ENCODE measurements at regions not wholly inside any gene's neighbourhood (a gene's known extent, or its start where the extent isn't known, plus 50 kb on each side); places are given as distances from the start of the nearest gene placed in this dataset.

GRCh38 chr7:119408596-119408995, 864.4 kb upstream of the KCND2 start:
- Histone ChIP-seq H3K27me3 (ENCODE audit: low read length) (no peaks in the 10 kb centered on the region), H3K9me2 (replicated peaks; ENCODE audit: insufficient read depth, low read length) (0 out of 2 replicates have a peak, but pooled peaks cover 3% of the 10 kb centered on the region), H3K36me3 (ENCODE audit: low read length) (no peaks in the 10 kb centered on the region), H3K27ac (ENCODE audit: low read depth, low read length) (no peak overlapping the region), H4K20me1 (ENCODE audit: low read depth, low read length) (no peaks in the 10 kb centered on the region), H3K9me3 (ENCODE audit: insufficient read depth, low read length) (no peaks in the 10 kb centered on the region), H3K79me2 (ENCODE audit: insufficient read depth, low read length) (no peaks in the 10 kb centered on the region), H3K4me3 (ENCODE audit: insufficient read depth, low read length, poor library complexity, severe bottlenecking) (no peak overlapping the region), H3F3A (ENCODE audit: insufficient read depth) (no peaks in the 10 kb centered on the region), H3K9ac (ENCODE audit: low read length) (no peak overlapping the region), H2AFZ (ENCODE audit: low read depth, low read length, severe bottlenecking) (no peak overlapping the region), H3K4me2 (ENCODE audit: low read depth, low read length, poor library complexity, severe bottlenecking) (no peak overlapping the region)
- no peak for TF ChIP-seq CTCF (IDR thresholded peaks at IDR 0.05; ENCODE audit: insufficient read depth, low read length, poor library complexity, severe bottlenecking)
- no peak for TF ChIP-seq EZH2phosphoT487 (conservative IDR thresholded peaks at IDR 0.05; ENCODE audit: low read length)

GRCh38 chr7:119413314-119413805, 859.6 kb upstream of the KCND2 start:
- Histone ChIP-seq H2AFZ (ENCODE audit: low read depth, low read length, severe bottlenecking) (no peak overlapping the region), H3K36me3 (ENCODE audit: low read length) (no peaks in the 10 kb centered on the region), H3K9me3 (ENCODE audit: insufficient read depth, low read length) (no peaks in the 10 kb centered on the region)

GRCh38 chr7:119415682-119416081, 857.3 kb upstream of the KCND2 start:
- TF ChIP-seq EZH2phosphoT487 (conservative IDR thresholded peaks at IDR 0.05; ENCODE audit: low read length) = no peak
- TF ChIP-seq CTCF (IDR thresholded peaks at IDR 0.05; ENCODE audit: insufficient read depth, low read length, poor library complexity, severe bottlenecking) = no peak
- Histone ChIP-seq H3K4me2 (ENCODE audit: low read depth, low read length, poor library complexity, severe bottlenecking) (no peak overlapping the region), H2AFZ (ENCODE audit: low read depth, low read length, severe bottlenecking) (no peak overlapping the region), H4K20me1 (ENCODE audit: low read depth, low read length) (no peaks in the 10 kb centered on the region), H3K36me3 (ENCODE audit: low read length) (no peaks in the 10 kb centered on the region), H3K79me2 (ENCODE audit: insufficient read depth, low read length) (no peaks in the 10 kb centered on the region), H3K27me3 (ENCODE audit: low read length) (no peaks in the 10 kb centered on the region), H3K9me2 (replicated peaks; ENCODE audit: insufficient read depth, low read length) (no peaks in the 10 kb centered on the region), H3F3A (ENCODE audit: insufficient read depth) (no peaks in the 10 kb centered on the region), H3K27ac (ENCODE audit: low read depth, low read length) (no peak overlapping the region), H3K9ac (ENCODE audit: low read length) (no peak overlapping the region), H3K9me3 (ENCODE audit: insufficient read depth, low read length) (no peaks in the 10 kb centered on the region), H3K4me3 (ENCODE audit: insufficient read depth, low read length, poor library complexity, severe bottlenecking) (no peak overlapping the region)

More at GRCh38 chr7:119413314-119413805, 859.6 kb upstream of the KCND2 start:
- TF ChIP-seq CTCF (IDR thresholded peaks at IDR 0.05; ENCODE audit: insufficient read depth, low read length, poor library complexity, severe bottlenecking) (no peak), EZH2phosphoT487 (conservative IDR thresholded peaks at IDR 0.05; ENCODE audit: low read length) (no peak)
- H3K4me3 ChIP-seq (ENCODE audit: insufficient read depth, low read length, poor library complexity, severe bottlenecking) = no peak overlapping the region
- no peaks in the 10 kb centered on the region for H4K20me1 ChIP-seq (ENCODE audit: low read depth, low read length)
- no peaks in the 10 kb centered on the region for H3K27me3 ChIP-seq (ENCODE audit: low read length)
- 0 out of 2 replicates have a peak, but pooled peaks cover 3% of the 10 kb centered on the region for H3K9me2 ChIP-seq (replicated peaks; ENCODE audit: insufficient read depth, low read length)
- no peak overlapping the region for H3K9ac ChIP-seq (ENCODE audit: low read length)
- no peaks in the 10 kb centered on the region for H3F3A ChIP-seq (ENCODE audit: insufficient read depth)
- no peaks in the 10 kb centered on the region for H3K79me2 ChIP-seq (ENCODE audit: insufficient read depth, low read length)
- no peak overlapping the region for H3K27ac ChIP-seq (ENCODE audit: low read depth, low read length)
- no peak overlapping the region for H3K4me2 ChIP-seq (ENCODE audit: low read depth, low read length, poor library complexity, severe bottlenecking)
